ENCODE measurements at regions not wholly inside any gene's neighbourhood (a gene's known extent, or its start where the extent isn't known, plus 50 kb on each side); places are given as distances from the start of the nearest gene placed in this dataset.

DNA sequence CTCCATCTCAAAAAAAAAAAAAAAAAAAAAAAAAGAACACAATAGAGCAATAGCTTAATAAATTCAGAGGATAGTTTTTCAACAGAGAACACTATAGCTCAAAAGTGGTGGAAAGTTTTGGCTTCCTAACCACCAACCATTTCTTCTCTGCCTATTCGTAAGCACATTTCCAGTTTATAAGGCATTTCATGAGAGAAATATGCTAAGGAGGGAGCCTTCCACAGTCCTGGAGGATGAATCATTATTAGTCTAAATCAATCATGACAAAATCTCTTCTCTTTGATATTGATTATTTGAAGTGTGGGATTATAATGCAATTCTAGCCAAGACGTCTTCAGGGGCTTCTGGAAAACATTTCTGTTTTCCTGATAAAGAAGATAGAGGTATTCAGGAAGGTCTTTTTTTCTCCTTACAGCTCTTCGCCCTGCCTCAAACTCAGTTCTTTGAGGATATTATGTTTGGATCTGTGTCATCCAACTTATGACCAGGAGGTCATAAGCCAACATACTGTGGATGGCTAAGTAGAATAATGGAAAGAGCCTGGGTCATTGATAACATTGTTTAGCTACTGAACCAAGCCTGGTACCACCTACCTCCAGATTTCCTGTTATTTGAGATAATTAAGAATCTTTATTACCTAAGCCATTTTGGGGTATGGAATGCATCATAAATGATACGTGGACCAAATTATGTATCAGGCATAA lies 207.3 kb downstream of the TRIB2 start:
- TF ChIP-seq YY1 (IDR thresholded peaks at IDR 0.05; ENCODE audit: insufficient read depth, insufficient read length) = no peak
- TF ChIP-seq ZNF274 (IDR thresholded peaks at IDR 0.05; ENCODE audit: low read depth, low read length) = no peak
- TF ChIP-seq SUZ12 (IDR thresholded peaks at IDR 0.05; ENCODE audit: extremely low read depth, insufficient read depth, insufficient read length) = no peak

Data from NT2/D1 (cell line).